ENCODE measurements at regions not wholly inside any gene's neighbourhood (a gene's known extent, or its start where the extent isn't known, plus 50 kb on each side); places are given as distances from the start of the nearest gene placed in this dataset.
A peak's percentile ranks its signal among the peaks of the same experiment; 100 is the strongest.

DNA sequence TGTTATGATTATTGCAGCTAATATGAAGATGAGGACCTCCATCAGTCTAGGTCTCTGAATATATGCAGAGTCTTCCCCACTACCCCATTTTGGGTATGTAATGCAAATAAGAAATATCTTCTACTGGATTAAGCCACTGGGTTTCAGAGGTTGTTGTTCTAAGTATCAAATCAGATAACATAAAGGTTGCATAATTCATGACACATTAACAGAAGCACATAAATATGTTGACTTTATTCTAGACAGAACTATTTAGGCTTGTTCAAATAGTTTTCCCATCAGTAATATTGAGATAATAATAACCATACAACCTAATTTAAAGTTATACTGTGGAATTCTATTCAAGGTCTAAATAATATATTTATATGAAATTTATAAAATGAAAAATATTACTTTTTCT lies 157.1 kb downstream of the ETV1 start:
- Histone ChIP-seq H3K9me3 (ENCODE audit: insufficient read depth, low read length) (no peaks in the 10 kb centered on the region; the same call in 1 of the 2 replicates), H3K9me2 (replicated peaks; ENCODE audit: insufficient read depth, low read length) (no peaks in the 10 kb centered on the region), H3K36me3 (ENCODE audit: low read length) (no peaks in the 10 kb centered on the region), H4K20me1 (ENCODE audit: low read depth, low read length) (no peaks in the 10 kb centered on the region), H3K9ac (ENCODE audit: low read length) (no peak overlapping the region), H3K27ac (ENCODE audit: low read depth, low read length) (no peak overlapping the region), H3K27me3 (ENCODE audit: low read length) (no peaks in the 10 kb centered on the region), H3K4me2 (ENCODE audit: low read depth, low read length, poor library complexity, severe bottlenecking) (no peak overlapping the region), H3F3A (ENCODE audit: insufficient read depth) (no peaks in the 10 kb centered on the region), H2AFZ (ENCODE audit: low read depth, low read length, severe bottlenecking) (no peak overlapping the region), H3K79me2 (ENCODE audit: insufficient read depth, low read length) (no peaks in the 10 kb centered on the region), H3K4me3 (ENCODE audit: insufficient read depth, low read length, poor library complexity, severe bottlenecking) (no peak overlapping the region)
- no peak for TF ChIP-seq EZH2phosphoT487 (conservative IDR thresholded peaks at IDR 0.05; ENCODE audit: low read length)
- TF ChIP-seq, protein P1, sequence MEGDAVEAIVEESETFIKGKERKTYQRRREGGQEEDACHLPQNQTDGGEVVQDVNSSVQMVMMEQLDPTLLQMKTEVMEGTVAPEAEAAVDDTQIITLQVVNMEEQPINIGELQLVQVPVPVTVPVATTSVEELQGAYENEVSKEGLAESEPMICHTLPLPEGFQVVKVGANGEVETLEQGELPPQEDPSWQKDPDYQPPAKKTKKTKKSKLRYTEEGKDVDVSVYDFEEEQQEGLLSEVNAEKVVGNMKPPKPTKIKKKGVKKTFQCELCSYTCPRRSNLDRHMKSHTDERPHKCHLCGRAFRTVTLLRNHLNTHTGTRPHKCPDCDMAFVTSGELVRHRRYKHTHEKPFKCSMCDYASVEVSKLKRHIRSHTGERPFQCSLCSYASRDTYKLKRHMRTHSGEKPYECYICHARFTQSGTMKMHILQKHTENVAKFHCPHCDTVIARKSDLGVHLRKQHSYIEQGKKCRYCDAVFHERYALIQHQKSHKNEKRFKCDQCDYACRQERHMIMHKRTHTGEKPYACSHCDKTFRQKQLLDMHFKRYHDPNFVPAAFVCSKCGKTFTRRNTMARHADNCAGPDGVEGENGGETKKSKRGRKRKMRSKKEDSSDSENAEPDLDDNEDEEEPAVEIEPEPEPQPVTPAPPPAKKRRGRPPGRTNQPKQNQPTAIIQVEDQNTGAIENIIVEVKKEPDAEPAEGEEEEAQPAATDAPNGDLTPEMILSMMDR (IDR thresholded peaks at IDR 0.05; ENCODE audit: insufficient read depth, low read length, poor library complexity, severe bottlenecking), result no peak

DNA sequence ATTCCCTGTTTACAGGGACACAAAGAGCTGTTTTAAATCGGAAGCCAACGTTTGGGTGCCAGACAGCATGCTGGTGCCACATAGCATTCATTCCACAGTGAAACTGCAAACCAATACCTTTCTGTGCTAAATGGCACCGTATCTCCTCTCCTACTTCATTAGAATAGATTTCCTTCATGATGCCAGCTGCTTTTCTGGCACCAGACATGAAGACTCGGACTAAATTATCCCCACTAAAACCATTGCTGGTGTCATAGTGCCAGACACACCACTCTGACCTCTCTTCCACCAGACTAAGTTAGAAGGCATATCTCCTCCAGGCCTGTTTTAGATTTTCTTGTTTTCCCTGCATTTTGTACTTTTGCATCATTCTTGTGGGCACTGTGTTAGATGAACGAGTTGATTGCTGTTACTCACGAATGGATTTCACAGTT lies 155.1 kb downstream of the ETV1 start:
- Histone ChIP-seq H3F3A (ENCODE audit: insufficient read depth) (no peaks in the 10 kb centered on the region), H3K79me2 (ENCODE audit: insufficient read depth, low read length) (no peaks in the 10 kb centered on the region), H3K9me2 (replicated peaks; ENCODE audit: insufficient read depth, low read length) (no peaks in the 10 kb centered on the region), H3K9me3 (ENCODE audit: insufficient read depth, low read length) (no peaks in the 10 kb centered on the region; the same call in 1 of the 2 replicates), H4K20me1 (ENCODE audit: low read depth, low read length) (no peaks in the 10 kb centered on the region), H3K4me2 (ENCODE audit: low read depth, low read length, poor library complexity, severe bottlenecking) (no peak overlapping the region), H3K4me3 (ENCODE audit: insufficient read depth, low read length, poor library complexity, severe bottlenecking) (no peak overlapping the region), H2AFZ (ENCODE audit: low read depth, low read length, severe bottlenecking) (peak overlapping the region; percentile 49), H3K27me3 (ENCODE audit: low read length) (no peaks in the 10 kb centered on the region), H3K36me3 (ENCODE audit: low read length) (no peaks in the 10 kb centered on the region), H3K27ac (ENCODE audit: low read depth, low read length) (no peak overlapping the region), H3K9ac (ENCODE audit: low read length) (no peak overlapping the region)
- TF ChIP-seq, protein P1 (IDR thresholded peaks at IDR 0.05; ENCODE audit: insufficient read depth, low read length, poor library complexity, severe bottlenecking), result no peak
- TF ChIP-seq EZH2phosphoT487 (conservative IDR thresholded peaks at IDR 0.05; ENCODE audit: low read length), result no peak

DNA sequence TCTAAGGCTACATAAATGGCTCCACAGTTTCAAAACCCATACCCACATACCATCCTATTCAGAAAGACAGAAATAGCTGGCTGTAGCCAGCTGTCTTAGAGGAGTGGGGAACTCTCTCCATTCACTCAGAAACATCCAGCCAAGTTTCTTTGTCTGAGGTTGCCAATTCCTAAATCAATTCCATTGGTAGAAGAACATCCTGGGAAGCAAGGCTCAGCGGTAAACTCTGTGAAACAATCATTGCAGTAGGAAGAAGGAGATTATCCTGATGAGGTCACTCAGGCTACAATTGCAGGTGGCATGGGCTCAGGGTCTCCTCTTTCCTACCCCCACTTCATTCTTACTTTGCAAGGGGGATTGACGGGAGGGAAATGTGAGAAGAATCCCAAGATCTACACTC lies 154.0 kb downstream of the ETV1 start:
- Histone ChIP-seq H3F3A (ENCODE audit: insufficient read depth) (no peaks in the 10 kb centered on the region), H4K20me1 (ENCODE audit: low read depth, low read length) (no peaks in the 10 kb centered on the region), H3K27me3 (ENCODE audit: low read length) (no peaks in the 10 kb centered on the region), H3K27ac (ENCODE audit: low read depth, low read length) (no peak overlapping the region), H3K4me2 (ENCODE audit: low read depth, low read length, poor library complexity, severe bottlenecking) (no peak overlapping the region), H3K36me3 (ENCODE audit: low read length) (no peaks in the 10 kb centered on the region), H3K9me3 (ENCODE audit: insufficient read depth, low read length) (no peaks in the 10 kb centered on the region; the same call in 1 of the 2 replicates), H2AFZ (ENCODE audit: low read depth, low read length, severe bottlenecking) (no peak overlapping the region), H3K79me2 (ENCODE audit: insufficient read depth, low read length) (no peaks in the 10 kb centered on the region), H3K9me2 (replicated peaks; ENCODE audit: insufficient read depth, low read length) (no peaks in the 10 kb centered on the region), H3K4me3 (ENCODE audit: insufficient read depth, low read length, poor library complexity, severe bottlenecking) (no peak overlapping the region), H3K9ac (ENCODE audit: low read length) (no peak overlapping the region)
- TF ChIP-seq, protein P1 (IDR thresholded peaks at IDR 0.05; ENCODE audit: insufficient read depth, low read length, poor library complexity, severe bottlenecking), result no peak
- no peak for TF ChIP-seq EZH2phosphoT487 (conservative IDR thresholded peaks at IDR 0.05; ENCODE audit: low read length)

Measured in SU-DHL-6 (cell line).